ENCODE measurements at regions not wholly inside any gene's neighbourhood (a gene's known extent, or its start where the extent isn't known, plus 50 kb on each side); places are given as distances from the start of the nearest gene placed in this dataset.
"Not testable (repeated sequence)": the region's sequence is repeated elsewhere in the genome, so short reads cannot be mapped to it uniquely, and the experiment has no call there.

DNA sequence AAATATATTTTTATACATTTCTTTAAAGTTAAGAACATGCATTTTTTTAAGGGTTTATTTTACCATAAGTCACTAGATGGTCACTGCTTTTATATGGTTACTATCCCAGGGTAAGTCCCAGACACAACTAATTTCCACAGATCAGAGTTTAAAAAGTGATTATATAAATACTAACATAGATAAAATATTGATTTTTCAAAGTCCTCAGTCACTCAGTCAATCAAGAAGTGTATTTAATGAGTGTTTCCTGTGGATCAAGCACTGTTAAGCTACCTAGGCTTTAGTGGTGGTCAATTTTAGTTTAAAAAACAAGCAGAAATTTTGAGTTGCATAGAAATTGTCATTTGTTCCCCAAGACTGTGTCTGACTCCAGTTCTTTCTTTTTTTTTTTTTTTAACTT, 399.5 kb upstream of the SYNCRIP start:
- ATAC-seq = no peak

DNA sequence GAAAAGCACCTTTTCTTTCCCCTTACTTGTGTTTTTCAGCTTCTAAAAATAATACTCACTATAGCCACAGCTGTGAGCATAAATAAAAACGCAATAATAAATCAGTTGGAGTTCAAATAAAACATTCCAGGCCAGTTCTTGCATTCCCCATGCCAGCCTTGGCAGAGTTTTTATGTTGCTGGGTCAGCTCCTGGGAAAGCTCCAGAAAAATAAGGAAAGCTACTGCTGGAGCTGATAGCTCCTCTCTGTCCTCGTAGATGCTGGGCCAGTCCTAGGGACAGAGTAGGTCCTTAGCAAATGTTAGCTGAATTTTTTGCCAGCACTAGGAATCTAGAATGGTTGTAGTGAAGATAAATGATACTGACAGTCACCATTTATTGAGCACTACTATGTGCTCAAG, 389.0 kb upstream of the SYNCRIP start:
- no peak for ATAC-seq

DNA sequence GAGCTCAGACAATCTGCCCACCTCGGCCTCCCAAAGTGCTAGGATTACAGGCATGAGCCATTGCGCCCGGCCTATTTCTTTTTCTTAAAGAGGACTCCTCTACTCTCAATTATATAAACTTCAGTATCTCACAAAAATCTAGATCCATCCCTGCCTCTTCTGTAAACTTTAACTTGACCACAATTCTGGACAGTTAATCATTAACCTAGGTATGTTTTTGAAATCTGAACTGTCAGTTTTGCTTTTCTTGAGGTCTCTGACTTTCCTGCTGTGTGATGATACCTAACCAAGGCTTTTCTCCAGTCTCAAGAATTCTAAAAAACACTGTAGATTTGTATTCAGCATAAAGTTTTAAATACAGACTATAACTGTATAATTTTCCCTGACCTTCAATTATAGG, 388.2 kb upstream of the SYNCRIP start:
- no peak for ATAC-seq

- ATAC-seq = no peak
Measured at GRCh38 chr6:86028776-86029175, 386.1 kb upstream of the SYNCRIP start.

DNA sequence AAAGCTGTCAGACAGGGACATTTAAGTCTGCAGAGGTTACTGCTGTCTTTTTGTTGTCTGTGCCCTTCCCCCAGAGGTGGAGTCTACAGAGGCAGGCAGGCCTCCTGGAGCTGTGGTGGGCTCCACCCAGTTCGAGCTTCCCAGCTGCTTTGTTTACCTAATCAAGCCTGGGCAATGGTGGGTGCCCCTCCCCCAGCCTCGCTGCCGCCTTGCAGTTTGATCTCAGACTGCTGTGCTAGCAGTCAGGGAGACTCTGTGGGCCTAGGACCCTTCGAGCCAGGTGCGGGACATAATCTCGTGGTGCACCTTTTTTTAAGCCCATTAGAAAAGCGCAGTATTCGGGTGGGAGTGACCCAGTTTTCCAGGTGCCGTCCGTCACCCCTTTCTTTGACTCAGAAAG, 384.2 kb upstream of the SYNCRIP start:
- not testable (repeated sequence) for ATAC-seq

DNA sequence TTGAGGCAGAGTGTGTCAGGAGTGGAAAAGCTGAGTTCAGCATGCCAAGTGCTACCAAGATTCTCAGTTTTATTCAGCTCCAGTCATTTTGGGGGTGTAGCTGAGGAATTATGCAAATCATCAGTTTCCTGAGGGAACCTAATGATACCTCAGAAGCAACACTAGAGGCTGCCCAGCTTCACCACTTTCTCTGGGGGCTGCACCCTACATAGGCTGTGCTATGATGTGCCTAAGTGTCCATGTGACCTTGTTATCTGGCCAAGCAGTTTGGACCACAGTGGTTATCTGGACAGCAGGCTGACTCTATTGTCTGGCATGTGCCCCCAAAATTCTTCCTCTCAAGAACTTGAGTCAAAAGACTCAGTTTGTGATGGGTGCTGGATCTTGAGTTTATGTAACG, 374.6 kb upstream of the SYNCRIP start:
- ATAC-seq = no peak

- ATAC-seq = no peak
Measured at GRCh38 chr6:86016567-86016966, 373.9 kb upstream of the SYNCRIP start.

- no peak for ATAC-seq
Measured at GRCh38 chr6:86016077-86016476, 373.4 kb upstream of the SYNCRIP start.

DNA sequence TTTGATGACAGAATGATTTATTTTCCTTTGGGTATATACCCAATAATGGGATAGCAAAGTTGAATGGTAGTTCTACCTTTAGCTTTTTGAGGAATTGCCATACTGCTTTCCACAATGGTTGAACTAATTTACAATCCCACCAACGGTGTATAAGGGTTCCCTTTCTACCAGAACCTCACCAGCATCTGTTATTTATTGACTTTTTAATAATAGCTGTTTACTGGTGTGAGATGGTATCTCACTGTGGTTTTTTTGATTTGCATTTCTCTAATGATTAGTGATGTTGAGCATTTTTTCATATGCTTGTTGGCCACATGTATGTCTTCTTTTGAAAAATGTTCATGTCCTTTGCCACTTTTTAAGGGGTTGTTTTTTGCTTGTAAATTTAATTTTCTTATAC, 370.3 kb upstream of the SYNCRIP start:
- ATAC-seq = not testable (repeated sequence)

- ATAC-seq = no peak
Measured at GRCh38 chr6:86010915-86011786, 368.5 kb upstream of the SYNCRIP start.

- ATAC-seq = no peak
Measured at GRCh38 chr6:85997206-85997605, 354.5 kb upstream of the SYNCRIP start.

DNA sequence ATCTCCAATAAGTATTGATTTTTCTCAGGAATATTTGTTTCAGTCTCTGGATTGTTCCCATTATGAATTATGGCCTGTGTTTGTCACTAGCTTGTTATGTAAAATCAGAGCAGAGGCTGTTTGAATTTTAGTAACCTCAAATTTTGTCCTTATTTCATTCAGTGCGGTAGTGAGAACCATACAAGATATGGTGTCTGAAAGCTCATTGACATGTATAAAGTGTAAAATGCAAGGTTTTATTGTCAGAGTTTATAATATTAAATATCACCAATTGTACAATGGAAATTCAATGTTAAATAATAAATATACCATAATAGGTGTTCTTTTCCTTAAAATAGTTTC, 353.3 kb upstream of the SYNCRIP start:
- no peak for ATAC-seq

- no peak for ATAC-seq
Measured at GRCh38 chr6:85995339-85996033, 352.8 kb upstream of the SYNCRIP start.

GRCh38 chr6:85986681-85987080, 344.0 kb upstream of the SYNCRIP start:
- ATAC-seq = no peak

- ATAC-seq = no peak
Measured at GRCh38 chr6:85983032-85983659, 340.5 kb upstream of the SYNCRIP start.

DNA sequence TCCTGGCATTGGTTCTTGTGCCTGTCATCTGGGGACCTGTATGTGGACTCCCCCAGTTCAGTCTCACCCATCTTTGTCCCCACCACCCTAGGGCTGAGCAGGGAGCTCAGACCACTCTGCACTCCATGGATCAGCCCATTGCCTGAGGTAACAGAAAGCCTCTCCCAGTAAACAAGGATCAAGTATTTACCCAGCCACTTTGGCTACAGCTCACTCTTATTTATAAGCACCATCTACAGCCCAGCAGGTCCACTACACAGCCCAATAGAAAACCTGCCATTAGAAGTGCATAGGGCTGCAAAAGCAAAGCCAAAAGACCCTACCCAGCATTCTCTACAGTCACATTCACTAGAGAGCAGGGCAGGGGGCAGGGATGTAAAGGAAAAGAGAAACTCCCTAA, 335.0 kb upstream of the SYNCRIP start:
- ATAC-seq = no peak

DNA sequence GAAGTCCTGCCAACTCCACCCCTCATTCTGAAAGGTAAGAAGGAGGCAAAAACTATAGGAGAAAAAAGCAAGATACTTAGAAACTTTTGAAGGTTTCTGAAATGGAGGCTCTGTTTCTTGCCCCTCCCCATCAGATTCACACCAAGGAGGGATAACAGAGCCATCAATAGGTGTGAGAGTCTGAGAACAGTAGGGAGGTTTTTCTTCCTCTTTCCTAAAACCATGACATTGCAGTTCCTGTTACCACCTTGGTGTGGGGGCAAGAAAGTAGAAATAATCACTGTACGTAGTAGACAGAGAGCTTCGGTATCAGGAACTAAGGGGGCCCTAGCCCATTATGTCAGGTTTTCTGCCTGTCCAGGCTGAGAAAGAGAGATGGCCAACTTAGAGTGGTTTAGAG, 333.3 kb upstream of the SYNCRIP start:
- ATAC-seq = no peak

DNA sequence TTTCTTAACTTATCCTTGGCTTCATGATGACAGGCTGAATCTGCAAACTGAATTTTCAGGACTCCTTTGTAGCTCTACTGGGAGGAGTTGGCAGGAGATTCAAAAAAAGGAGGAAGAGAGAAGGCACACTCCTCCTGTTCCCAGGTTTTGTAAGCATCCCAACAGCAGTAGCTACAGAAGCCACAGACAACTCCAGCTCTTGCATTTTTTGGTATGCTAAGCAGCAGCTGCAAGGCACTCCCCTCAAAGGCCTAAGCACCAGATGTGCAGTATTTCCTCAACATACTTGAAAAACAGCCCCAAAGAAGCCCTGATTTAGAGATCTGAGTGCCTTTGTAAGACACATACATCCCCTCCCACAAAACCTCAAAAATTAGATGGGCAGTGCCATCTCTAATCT, 328.6 kb upstream of the SYNCRIP start:
- no peak for ATAC-seq

- ATAC-seq = no peak
Measured at GRCh38 chr6:85966828-85967227, 324.1 kb upstream of the SYNCRIP start.

- ATAC-seq = no peak
Measured at GRCh38 chr6:85961746-85962145, 319.1 kb upstream of the SYNCRIP start.

GRCh38 chr6:85961125-85961524, 318.4 kb upstream of the SYNCRIP start:
- no peak for ATAC-seq

DNA sequence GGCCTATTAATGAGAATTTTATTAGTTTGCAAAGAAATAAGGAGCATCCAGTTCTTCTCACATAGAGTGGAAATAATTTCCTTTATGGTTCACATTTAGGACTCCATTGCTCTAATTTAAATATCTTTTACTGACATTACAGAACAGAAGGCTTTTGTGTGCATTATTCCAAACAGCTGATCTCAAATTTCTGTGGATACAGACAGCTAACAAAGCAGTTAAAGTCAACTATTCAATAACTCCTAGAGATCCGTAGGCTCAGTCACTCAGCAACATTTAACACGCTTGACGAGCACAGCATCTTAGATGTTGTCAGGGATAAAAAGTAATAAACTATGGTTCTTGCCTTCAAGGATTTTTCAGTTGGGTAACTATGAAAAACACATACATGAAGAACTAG, 305.8 kb upstream of the SYNCRIP start:
- ATAC-seq = no peak

- no peak for ATAC-seq
Measured at GRCh38 chr6:85945459-85946185, 302.9 kb upstream of the SYNCRIP start.

Measured in activated CD4-positive, CD25-positive, alpha-beta regulatory T cell treated with anti-CD3 and anti-CD28 coated beads, Interleukin-2, amount 50 U/mL, for 24 hours (primary cell).